CD4-positive, alpha-beta T cell treated with Interleukin-17A for 4 hours (primary cell): ENCODE measurements at regions not wholly inside any gene's neighbourhood (a gene's known extent, or its start where the extent isn't known, plus 50 kb on each side); places are given as distances from the start of the nearest gene placed in this dataset.

Source experiments
- DNase-seq: peaks from one replicate; pipeline ENCODE4 v3.0.0-alpha.2; 2020; ENCODE audit warnings: mixed read lengths

DNA sequence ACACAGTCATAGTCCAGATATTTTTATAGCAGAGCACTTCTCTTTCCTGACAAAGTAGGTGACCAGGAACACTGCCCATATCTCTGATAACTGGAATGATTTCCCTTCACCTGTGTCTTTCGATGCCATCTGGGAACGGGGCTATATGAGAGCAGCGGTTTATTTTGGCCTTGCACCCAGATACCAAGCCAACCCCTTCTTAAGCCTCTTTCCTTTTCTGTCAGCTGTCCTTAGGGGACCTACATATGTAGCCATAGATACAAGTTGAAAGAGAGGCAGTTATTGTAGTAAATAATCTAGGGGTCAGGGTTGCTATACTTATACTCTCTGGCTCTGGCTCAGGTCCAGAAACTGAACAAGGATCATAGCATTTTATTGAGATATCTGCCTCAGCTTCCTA, 128.8 kb downstream of the NHLRC3 start:
- DNase-seq = no peak

DNA sequence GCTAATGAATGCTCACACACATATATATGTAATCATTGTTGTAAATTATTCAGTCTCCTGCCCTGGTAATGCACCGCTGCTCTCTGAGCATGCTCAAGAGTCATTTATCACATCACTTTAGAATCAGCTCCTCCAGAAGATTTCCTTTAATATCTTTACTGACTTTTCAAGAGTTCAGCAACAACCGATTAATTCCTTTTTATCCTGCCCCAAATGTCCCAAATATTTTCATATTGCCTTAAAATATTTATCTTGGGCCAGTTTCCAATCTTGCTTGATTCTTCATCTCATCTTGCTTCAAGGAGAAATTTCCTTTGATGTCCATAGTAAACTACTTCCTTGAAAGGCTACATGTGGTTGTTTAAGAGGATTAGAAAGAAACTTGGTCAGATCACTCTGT, 132.5 kb downstream of the NHLRC3 start:
- no peak for DNase-seq

DNA sequence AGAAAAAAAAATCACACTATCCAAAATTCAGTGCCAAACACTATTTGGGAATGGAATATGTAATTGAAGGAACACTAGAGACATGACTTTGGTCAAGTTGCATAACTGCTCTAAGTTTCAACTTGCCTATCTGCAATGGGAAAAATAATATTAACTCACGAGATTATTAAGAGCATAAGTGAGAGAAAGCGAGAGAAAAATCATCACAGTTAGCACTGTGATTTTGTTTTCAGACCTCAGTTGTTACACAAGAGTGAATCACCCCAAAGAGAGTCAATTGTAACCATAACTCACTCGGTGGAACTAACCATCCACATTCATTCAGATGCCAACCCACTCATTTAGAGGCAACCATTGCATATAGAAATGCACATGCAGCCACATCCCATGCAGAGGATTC, 147.1 kb downstream of the NHLRC3 start:
- DNase-seq = no peak

DNA sequence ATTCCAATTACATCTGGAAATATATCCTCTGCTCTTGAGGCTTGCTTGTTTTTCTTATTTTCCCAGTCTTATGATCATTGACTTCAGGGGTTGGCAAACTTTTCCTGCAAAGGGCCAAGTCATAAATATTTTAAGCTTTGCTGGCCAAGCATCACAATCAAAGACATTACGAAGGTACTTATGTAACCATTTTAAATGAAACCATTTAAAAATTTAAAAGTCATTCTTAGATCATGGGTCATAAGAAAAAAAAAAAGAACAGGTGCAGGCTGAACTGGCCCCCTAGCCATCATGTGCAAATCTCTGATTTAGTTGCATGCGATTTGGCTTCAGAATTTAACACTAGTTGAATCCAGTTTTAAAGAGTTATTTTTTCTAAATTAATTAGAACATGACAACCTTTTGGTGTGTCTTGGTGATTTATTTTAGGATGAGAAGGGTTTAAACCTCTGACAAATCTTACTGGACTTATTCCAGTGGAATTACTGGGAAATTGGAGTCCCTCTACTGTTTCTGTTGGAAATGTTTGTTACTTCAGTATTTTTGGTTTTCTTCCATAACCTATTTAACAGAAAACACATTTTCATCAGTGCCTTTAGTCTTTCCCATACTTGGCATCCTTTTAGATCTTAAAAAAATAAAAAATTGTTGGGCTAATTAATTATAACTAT, 148.1 kb downstream of the NHLRC3 start:
- DNase-seq = no peak

DNA sequence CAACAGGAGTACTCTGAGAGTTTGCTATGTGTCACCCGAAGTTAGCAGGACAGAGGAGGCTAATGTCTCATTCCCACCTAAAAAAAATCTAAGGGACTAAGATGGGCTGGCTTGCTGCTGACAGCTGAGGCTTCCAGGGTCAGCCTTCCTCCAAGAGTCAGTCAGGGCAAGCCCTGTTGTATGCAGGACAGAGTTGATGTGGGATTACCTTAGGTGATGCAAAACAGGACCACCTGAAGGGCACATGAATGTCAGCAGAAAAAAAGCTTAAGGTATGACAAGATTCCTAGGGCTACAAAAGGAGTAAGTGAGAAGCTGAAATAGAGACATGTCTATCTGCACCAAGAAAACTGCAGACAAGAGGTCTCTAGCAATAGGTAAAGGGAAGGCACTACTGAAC, 151.5 kb downstream of the NHLRC3 start:
- DNase-seq = no peak

DNA sequence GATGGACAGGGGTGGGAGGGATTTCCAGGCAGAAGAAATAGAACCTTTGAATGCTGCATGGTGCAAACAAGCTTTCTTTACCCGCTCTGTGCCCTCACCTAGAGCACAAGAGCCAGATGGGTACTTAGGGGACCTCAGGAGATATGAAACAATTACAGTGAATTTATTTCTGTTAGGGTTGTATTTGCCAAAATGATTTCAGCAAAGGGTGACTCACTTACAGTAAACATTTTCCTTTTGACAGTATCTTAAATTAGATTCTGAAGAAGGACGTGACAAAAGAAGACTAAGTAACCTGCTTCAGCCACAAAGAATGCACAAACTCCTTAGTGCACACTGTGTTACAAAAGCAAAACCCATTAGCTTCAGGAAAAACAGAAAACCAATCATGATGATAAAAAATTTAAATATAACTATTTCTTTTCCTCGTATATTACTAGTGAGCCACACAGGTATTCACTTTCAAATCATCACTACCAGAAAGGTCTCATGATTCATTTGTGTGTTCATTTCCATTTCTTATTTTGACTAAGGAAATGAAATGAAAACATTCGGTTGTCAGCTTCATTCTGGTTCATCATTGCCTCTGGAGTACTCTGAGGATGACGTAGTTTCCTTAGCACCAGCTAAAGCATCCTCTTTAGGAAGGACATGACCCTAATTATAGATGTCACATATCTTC, 158.8 kb downstream of the NHLRC3 start:
- no peak for DNase-seq

DNA sequence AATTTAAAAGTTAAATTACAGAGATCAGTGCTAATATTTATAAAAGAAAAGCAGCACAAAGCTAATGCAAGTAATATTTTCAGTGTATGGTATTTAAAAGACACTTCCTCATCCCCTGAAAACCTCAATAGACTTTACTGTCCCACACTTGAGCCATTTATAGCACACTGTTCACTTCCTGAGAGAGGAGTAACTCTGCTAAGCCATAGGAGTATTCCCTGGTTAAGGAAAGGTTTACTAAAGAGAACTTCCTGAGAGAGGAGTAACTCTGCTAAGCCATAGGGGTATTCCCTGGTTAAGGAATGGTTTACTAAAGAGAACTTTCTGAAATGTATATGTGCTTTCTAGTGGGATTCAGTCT, 159.4 kb downstream of the NHLRC3 start:
- DNase-seq = no peak

DNA sequence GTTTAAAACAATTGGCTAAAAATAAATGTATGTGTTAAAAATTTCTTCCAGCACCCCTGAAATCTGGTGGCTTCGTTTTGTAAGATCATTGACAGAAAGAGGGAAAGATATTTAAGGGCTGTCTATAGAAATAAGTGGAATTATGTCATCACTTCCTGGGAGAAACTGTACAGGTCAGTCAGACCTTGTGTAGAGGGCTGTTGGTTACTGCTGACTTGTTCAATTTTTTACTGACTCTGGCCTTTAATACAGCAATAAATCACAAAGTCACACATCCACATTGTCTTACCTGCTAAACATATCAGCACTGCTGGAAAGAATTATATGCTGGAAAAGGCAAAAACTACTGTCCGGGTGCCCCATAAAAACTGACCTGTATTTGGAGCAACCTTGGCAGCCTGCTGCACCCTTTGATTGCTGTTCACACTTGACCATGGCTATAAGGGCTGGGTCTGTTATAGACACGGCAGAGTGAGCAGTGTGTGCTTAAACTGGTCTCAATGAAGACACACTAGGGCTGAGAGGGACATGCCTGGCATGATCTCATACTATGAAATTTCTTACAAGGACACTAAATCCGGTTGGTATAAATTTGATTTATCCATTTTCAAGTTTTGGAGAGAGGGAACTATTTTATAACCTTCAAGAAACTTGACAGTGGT, 162.1 kb downstream of the NHLRC3 start:
- DNase-seq = no peak

DNA sequence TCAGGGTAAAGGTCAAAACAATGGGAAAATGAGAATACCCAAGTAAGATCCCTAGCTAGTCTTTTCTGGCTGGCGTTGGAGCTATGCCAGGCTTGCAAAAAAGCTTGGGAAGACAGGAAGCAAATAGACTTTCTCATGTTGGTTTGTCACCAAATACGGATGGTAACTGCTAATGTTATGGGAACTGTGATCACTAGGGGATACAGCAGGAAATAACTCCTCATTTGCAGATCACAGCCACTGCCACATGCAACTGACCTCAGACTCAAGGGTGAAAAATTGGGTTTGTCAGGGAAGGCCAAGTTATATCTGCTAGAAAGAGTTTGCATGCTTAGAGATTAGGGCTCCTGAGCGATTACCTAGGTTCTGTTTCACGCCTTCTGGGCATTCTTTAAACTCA, 162.9 kb downstream of the NHLRC3 start:
- DNase-seq = no peak

DNA sequence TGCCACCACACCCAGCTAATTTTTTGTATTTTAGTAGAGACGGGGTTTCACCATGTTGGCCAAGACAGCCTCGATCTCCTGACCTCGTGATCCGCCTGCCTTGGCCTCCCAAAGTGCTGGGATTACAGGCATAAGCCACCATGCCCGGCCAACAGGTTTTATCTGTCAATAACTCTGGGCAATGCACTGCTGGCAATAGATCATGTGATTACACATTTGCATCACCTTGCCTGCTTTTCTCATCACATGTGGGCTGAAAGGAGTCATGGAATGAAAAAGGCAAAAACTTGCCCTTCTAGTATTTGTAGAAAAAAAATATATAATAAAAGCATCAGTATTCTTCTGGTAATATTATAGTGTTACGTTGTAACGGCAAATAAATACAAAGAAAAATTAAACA, 164.5 kb downstream of the NHLRC3 start:
- no peak for DNase-seq

DNA sequence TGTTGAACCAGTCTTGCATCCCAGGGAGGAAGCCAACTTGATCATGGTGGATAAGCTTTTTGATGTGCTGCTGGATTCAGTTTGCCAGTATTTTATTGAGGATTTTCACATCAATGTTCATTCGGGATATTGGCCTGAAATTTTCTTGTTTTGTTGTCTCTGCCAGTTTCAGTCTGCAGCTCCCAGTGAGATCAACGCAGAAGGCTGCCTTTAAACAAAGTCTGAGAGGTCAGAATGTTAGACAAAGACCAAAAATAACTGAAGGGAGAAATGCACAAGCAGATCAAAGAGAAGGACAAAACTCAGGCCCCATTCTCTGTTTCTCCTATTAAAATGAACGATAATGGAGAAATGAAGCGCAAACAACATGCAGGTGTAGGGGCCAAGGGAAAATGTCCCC, 170.4 kb downstream of the NHLRC3 start:
- no peak for DNase-seq

DNA sequence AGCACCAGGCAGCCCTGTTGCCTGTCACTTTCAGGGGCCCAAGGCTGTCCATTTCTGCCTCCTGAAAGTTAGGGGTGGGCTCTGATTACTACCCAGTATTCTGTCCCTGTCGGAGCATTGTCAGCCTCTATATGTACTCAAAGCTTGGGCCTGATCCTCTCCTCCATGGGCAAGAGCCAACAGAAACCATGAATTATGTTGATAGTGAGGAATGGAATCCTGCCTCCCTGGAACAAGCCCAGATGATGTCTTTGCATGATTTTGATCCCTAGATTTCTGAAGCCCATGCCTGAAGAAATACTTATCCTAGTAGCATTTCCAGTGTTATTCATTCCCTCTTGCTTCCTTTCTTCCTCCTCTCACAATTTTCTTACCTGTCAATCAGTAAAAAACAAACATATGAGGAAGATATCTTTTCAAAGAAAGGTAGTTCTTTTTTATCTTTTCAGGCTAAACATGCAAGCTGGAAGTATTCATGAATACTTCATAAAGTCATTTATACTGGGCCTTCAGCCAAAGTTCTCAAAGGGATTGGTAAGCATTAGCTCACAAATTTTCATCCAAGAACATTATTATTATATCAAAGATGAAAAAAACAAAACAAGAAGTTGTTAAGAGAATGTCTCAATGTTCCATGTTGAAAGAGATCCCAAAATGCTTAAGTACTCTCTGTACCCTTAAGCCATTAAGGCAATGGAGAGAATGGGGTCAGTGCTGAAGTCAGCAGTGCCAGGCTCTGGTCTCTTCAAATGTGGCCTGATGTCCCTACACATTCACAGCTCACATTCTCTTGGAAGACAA, 171.7 kb downstream of the NHLRC3 start:
- DNase-seq = no peak

DNA sequence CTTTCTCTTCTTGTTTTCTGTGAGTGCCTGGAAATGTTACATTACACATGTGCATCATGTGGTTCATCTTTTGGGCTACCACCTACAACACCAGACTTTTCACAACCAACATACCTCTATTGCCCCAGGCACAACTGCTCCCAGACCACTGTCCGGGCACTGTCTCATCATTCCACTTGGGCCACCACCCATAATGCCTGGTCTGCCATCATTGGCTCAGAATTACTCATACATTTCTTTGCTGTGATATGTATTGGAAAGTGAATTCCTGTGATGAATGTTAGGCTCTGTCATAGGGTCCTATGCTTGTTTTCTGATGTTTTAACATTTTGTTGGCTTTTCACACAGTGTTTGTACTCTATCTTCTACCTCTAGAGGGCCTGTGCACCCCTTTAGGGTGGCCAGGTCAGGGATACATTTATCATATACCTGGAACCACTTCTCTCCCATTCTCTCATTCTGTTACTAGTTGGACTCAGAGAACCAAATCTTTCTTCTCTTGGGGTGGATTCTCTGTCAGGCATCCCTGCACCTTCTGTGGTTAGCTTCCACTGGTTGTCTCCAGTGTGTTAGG, 172.8 kb downstream of the NHLRC3 start:
- DNase-seq = no peak

DNA sequence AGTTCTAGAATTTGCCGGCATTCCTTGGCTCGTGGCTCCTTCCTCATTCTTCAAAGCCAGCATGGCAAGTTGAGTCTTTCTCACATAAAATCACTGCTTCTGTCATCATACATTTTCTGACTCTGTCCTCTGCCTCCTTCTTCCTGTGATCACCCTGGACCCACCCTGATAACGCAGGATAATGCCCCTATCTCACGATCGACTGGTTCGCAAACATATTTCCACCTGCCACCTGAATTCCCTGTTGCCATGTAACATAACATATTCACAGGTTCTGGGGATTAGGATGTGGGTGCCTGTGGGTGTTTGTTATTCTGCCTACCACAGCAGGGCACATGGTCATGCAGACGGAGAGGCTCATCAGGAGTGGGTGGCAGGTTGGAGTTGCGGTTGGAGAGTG, 177.7 kb downstream of the NHLRC3 start:
- no peak for DNase-seq

DNA sequence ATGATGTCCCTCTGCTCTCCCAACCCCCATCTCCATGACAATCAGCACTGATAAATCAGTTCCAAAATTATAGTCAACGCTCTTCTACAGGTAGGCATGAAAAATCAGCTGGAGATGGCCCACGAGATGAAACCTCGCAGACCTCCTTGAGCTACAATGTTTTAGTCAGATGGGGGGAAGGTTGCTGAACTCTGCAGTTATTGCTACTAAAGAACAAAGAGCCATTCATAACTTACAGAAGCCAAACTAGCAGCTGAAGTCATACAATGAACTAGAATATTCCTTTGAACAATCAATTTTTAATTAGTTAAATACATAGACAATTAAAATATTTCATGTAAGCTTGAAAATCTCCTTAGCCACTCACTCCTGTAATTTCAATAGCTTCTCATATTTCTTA, 179.2 kb downstream of the NHLRC3 start:
- no peak for DNase-seq

DNA sequence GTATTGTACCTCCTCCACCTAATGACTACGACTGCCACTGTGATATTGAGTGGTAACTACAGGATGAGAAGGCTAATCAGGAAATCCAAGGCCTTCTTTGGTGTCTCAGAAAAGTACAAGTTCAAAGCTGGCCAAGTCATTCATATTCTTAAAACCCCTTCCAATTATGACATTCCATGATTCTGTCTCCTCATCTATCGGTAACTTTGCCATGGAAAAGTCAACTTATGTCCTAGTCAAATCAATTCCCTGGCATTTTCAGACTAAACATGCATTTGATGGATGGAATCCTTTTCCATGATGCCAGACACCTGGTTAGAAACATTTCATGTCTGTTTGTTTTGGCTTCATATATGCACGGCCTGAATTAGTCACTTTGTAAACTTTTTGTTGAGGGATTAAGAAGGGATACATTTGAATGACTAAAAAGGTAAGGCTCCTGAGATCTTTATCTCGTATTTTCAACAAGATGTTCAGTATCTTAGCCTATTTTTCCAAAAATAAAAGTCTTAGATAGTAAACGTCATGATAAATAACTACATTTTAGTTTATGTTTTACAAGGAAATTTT, 186.5 kb downstream of the NHLRC3 start:
- no peak for DNase-seq

DNA sequence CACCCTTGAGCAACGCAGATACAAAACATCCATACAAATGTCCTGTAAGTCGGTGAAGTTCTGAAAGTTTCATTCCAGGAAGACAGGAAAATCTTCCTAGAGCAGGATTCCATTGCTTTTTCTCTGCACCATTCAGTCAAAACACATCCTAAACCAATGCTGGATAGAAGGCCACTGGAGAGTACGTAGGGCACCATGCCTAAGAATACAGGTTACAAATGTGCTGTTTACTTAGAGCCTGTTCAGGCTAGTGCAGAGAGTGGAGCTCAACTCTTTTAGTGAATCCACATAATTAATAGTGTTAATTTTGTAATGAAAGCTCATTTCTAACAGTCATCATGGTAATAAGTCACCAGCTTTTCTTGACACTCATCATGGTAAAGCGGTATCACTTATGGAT, 187.6 kb downstream of the NHLRC3 start:
- no peak for DNase-seq

DNA sequence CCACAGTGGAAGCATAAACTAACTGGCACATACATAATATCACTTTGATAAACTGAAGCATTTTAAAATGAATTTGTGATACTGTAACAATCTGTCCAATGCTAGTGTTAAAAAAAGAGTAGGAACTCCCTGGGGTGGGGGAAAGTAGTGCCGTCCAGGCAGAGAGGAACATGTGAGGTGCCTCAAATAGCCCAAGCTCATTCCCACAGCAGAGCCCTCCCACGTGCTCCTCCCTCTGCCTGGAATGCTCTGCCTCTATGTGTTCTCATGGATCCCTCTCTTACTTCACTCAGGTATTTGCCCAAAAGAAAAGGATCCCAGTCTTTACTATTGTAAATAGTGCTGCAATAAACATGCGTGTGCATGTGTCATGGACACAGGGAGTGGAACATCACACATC, 188.1 kb downstream of the NHLRC3 start:
- no peak for DNase-seq

DNA sequence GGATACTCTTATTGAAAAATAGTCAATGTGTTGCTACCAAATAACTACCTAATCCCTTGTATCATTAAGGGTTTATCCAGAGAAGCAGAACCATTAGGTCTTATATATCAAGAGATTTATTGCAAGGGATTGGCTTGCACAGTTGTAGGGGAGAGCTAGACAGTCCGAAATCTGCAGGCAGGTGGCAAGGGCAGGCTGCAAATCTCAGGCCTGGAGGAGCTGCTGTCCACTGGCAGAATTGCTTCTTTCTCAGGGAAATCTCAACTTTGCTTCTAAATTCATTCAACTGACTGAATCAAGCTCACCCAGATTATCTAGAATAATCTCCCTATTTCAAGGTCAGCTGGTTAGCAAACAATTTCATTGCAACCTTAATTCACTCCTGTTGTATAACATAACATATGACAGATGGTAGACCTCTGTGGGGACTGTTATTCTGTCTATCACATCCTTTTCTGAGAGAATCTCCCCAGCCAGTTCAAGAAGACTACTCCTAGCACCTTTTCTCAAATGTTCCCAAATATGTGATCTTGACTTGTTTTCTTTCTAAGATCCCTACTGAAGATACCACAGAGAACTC, 194.2 kb downstream of the NHLRC3 start:
- no peak for DNase-seq

DNA sequence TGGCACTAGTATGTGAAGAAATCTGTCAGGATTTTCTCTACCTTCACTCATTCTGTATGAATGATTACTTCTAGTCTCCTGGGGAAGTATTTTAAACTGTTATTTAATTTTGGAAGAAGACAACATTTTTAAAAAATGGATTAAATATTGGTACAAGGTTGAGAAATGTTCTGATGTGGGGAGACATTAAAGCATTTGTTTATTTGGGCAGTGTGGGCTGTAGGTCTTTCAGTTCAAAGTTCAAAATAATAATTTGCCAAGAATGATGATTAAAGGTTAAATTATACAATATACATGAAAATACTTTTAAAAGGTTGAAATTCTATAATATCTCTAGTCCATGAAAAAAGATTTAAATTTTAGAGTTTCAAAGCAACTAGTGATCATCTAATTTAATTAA, 194.7 kb downstream of the NHLRC3 start:
- no peak for DNase-seq

DNA sequence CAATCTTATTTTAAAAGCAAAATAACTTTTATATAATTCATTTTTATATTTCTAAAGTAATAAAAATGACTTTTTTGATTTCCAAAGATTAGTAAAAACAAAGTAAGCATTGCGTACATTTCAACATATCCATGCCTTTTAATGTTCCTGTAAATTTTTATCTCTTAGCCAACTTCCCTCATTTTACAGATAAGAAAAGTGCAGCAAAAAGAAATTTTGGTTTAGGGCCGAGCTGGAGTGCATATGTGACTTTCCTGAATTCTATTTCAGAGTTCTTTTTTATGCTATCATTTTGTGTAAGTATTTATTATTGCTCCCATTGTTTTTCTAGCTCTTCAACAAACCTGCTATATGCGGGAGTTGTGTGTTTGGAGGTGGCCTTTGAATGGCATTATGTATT, 195.3 kb downstream of the NHLRC3 start:
- DNase-seq = no peak

DNA sequence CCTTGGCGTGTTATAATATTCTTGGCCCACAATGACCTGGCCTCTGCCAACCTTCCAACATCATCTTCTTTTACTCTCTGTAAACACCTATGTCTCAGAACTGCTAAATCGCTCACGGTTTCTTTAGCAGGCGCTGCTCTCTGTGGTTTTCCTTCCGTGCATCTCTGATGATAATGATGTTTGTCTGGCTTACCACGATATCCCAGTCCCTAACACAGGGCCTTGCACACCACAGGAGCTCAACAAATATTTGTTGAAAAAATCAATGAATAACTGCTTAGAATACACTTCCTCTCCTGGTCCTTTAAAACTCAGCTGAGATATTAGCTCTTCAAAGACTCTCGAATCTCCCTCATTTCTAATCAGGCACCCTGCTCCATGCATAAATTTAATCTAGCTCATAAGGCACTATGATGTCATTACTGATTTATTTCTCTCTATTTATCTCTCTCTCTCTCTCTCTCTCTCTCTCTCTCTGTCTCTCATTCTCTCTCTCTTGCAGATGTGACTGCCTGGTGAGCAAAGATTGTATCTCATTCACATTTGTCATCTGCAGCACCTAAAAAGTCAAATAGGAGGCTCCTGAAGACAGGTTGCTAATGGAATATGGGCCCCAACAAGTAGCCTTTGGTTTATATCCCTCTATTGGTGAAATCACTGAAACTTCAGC, 206.4 kb downstream of the NHLRC3 start:
- no peak for DNase-seq
